SK-N-MC (cell line): ENCODE measurements at regions not wholly inside any gene's neighbourhood (a gene's known extent, or its start where the extent isn't known, plus 50 kb on each side); places are given as distances from the start of the nearest gene placed in this dataset.

Experiments
- EZH2 ChIP-seq: fragments of 200-600 bp; sonication (generic); IDR thresholded peaks from one replicate; pipeline ENCODE4 v1.6.1; 2017; ENCODE audit warnings: antibody characterized with exemption
- FOXP2 ChIP-seq: optimal IDR thresholded peaks from 2 replicates; pipeline ENCODE3; 2011; ENCODE audit warnings: mild to moderate bottlenecking, moderate library complexity; ENCODE audit not compliant: insufficient read depth; ENCODE audit errors: extremely low read length, control extremely low read depth
- POLR2AphosphoS5 ChIP-seq: IDR thresholded peaks from 2 replicates; pipeline ENCODE4 v1.6.1; 2012; ENCODE audit warnings: mild to moderate bottlenecking, low read depth, low read length, borderline replicate concordance

DNA sequence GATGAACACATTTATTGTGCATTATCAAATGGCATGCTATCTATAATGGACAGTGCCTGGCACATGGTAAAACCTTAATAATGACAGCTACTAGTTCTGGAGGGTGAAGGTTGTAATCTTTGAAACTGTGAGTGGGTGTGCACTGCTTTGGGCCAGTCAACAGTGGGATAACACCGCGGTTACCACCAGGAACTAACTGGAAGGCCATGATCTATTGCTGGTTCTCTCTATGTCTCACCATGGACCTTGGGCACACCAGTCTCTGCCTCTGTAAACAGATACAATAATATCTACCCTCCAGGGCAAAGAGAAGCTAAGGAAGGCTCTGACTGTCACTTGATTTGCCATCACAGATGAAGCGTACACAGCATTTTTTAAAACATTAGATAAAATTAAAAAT is 198.6 kb upstream of the ESRRG start:
- no peak for TF ChIP-seq POLR2AphosphoS5
- no peak for TF ChIP-seq EZH2
- TF ChIP-seq FOXP2: no peak
